SU-DHL-6 (cell line): ENCODE measurements at regions not wholly inside any gene's neighbourhood (a gene's known extent, or its start where the extent isn't known, plus 50 kb on each side); places are given as distances from the start of the nearest gene placed in this dataset.

ENCODE experiments used
- H2AFZ ChIP-seq: fragments of 200-600 bp; sonication (generic); 2 replicates; pipeline ENCODE4 v1.6.1; 2014; ENCODE audit warnings: low read depth, mild to moderate bottlenecking, moderate library complexity, mixed read lengths, antibody characterized with exemption, low read length; ENCODE audit not compliant: severe bottlenecking
- H3F3A ChIP-seq: fragments of 200-600 bp; shearing (Covaris generic); 2 replicates; pipeline ENCODE4 v1.6.0; 2016; ENCODE audit warnings: antibody characterized with exemption, mild to moderate bottlenecking; ENCODE audit not compliant: insufficient read depth
- H3K27ac ChIP-seq: fragments of 200-600 bp; sonication (generic); 2 replicates; pipeline ENCODE4 v1.5.1; 2016; ENCODE audit warnings: low read depth, mild to moderate bottlenecking, low read length, moderate library complexity, mixed read lengths
- H3K27me3 ChIP-seq: fragments of 200-600 bp; sonication (generic), shearing (Covaris generic); 2 replicates; pipeline ENCODE4 v1.6.0; 2014; ENCODE audit warnings: mild to moderate bottlenecking, low read length
- H3K36me3 ChIP-seq: fragments of 200-600 bp; sonication (generic); 2 replicates; pipeline ENCODE4 v1.6.1; 2014; ENCODE audit warnings: mild to moderate bottlenecking, low read length, mixed read lengths
- H3K4me2 ChIP-seq: fragments of 300-600, 200-600 bp; shearing (Covaris generic), sonication (generic); 2 replicates; pipeline ENCODE4 v1.6.0; 2014; ENCODE audit warnings: low read length, low read depth, mild to moderate bottlenecking; ENCODE audit not compliant: poor library complexity, severe bottlenecking
- H3K4me3 ChIP-seq: fragments of 200-600 bp; sonication (generic); 2 replicates; pipeline ENCODE4 v1.5.1; 2014; ENCODE audit warnings: antibody characterized with exemption, low read length, mild to moderate bottlenecking, mixed read lengths; ENCODE audit not compliant: insufficient read depth, poor library complexity, severe bottlenecking
- H3K79me2 ChIP-seq: fragments of 200-600 bp; sonication (generic); 2 replicates; pipeline ENCODE4 v1.6.1; 2014; ENCODE audit warnings: mild to moderate bottlenecking, low read length, moderate library complexity; ENCODE audit not compliant: insufficient read depth
- H3K9ac ChIP-seq: fragments of 200-600 bp; sonication (generic); 2 replicates; pipeline ENCODE4 v1.7.0; 2014; ENCODE audit warnings: mild to moderate bottlenecking, low read length
- H3K9me2 ChIP-seq: fragments of 200-600 bp; sonication (generic); replicated peaks from 2 replicates; pipeline ENCODE4 v1.6.1; 2014; ENCODE audit warnings: low read length; ENCODE audit not compliant: insufficient read depth
- H3K9me3 ChIP-seq: fragments of 200-600 bp; sonication (generic); 2 replicates; pipeline ENCODE4 v1.6.1; 2014; ENCODE audit warnings: low read length, mixed read lengths; ENCODE audit not compliant: insufficient read depth
- H4K20me1 ChIP-seq: fragments of 200-600 bp; sonication (generic); 2 replicates; pipeline ENCODE4 v1.6.1; 2014; ENCODE audit warnings: low read depth, mild to moderate bottlenecking, antibody characterized with exemption, low read length, moderate library complexity, mixed read lengths
- CTCF ChIP-seq: fragments of 200-600 bp; sonication (generic); IDR thresholded peaks from one replicate; pipeline ENCODE4 v1.5.1; 2017; ENCODE audit warnings: antibody characterized with exemption, mild to moderate bottlenecking, low read length, moderate library complexity; ENCODE audit not compliant: insufficient read depth, poor library complexity, severe bottlenecking
- EZH2phosphoT487 ChIP-seq: fragments of 200-600 bp; sonication (generic), shearing (Covaris generic); conservative IDR thresholded peaks from 2 replicates; pipeline ENCODE4 v1.6.1; 2018; ENCODE audit warnings: mild to moderate bottlenecking, antibody characterized with exemption, low read length, moderate library complexity, mixed read lengths

GRCh38 chr6:113645986-113646385 lies 211.2 kb upstream of the MARCKS start:
- no peaks in the 10 kb centered on the region for H3K9me3 ChIP-seq
- H3F3A ChIP-seq = no peaks in the 10 kb centered on the region
- H3K27me3 ChIP-seq = no peaks in the 10 kb centered on the region
- no peak overlapping the region for H3K4me3 ChIP-seq
- no peak overlapping the region for H3K9ac ChIP-seq
- H3K79me2 ChIP-seq = no peaks in the 10 kb centered on the region
- H3K9me2 ChIP-seq = no peaks in the 10 kb centered on the region
- no peak overlapping the region for H2AFZ ChIP-seq
- no peaks in the 10 kb centered on the region for H3K36me3 ChIP-seq
- H4K20me1 ChIP-seq = no peaks in the 10 kb centered on the region
- no peak overlapping the region for H3K27ac ChIP-seq
- H3K4me2 ChIP-seq = no peak overlapping the region
- no peak for TF ChIP-seq CTCF
- no peak for TF ChIP-seq EZH2phosphoT487

GRCh38 chr6:113646701-113647100 lies 210.4 kb upstream of the MARCKS start:
- Histone ChIP-seq H4K20me1 (no peaks in the 10 kb centered on the region), H3K4me2 (no peak overlapping the region), H3K9me3 (no peaks in the 10 kb centered on the region), H3F3A (no peaks in the 10 kb centered on the region), H3K4me3 (no peak overlapping the region), H3K9me2 (no peaks in the 10 kb centered on the region), H3K79me2 (no peaks in the 10 kb centered on the region), H3K36me3 (no peaks in the 10 kb centered on the region), H2AFZ (no peak overlapping the region), H3K27me3 (no peaks in the 10 kb centered on the region), H3K27ac (no peak overlapping the region), H3K9ac (no peak overlapping the region)
- TF ChIP-seq EZH2phosphoT487 = no peak
- no peak for TF ChIP-seq CTCF

- H3K4me2 ChIP-seq = no peak overlapping the region
- H3K9me3 ChIP-seq = no peaks in the 10 kb centered on the region
- no peak for TF ChIP-seq CTCF
- no peak for TF ChIP-seq EZH2phosphoT487
- no peaks in the 10 kb centered on the region for H3K79me2 ChIP-seq
- no peak overlapping the region for H3K4me3 ChIP-seq
- H3K36me3 ChIP-seq = no peaks in the 10 kb centered on the region
- no peak overlapping the region for H2AFZ ChIP-seq
- H3K27ac ChIP-seq = no peak overlapping the region
- H4K20me1 ChIP-seq = no peaks in the 10 kb centered on the region
- no peaks in the 10 kb centered on the region for H3K27me3 ChIP-seq
- H3K9ac ChIP-seq = no peak overlapping the region
- H3K9me2 ChIP-seq = no peaks in the 10 kb centered on the region
- no peaks in the 10 kb centered on the region for H3F3A ChIP-seq
Measured at GRCh38 chr6:113647143-113647889, 209.8 kb upstream of the MARCKS start.
